VCaP (cell line): ENCODE measurements at regions not wholly inside any gene's neighbourhood (a gene's known extent, or its start where the extent isn't known, plus 50 kb on each side); places are given as distances from the start of the nearest gene placed in this dataset.
"Not testable (repeated sequence)": the region's sequence is repeated elsewhere in the genome, so short reads cannot be mapped to it uniquely, and the experiment has no call there.

ENCODE experiments used
- H3K27ac ChIP-seq: fragments of 450-650 bp; 2 replicates; pipeline ENCODE4 v1.5.1; 2017
- CTCF ChIP-seq: fragments of 450-650 bp; conservative IDR thresholded peaks from 2 replicates; pipeline ENCODE4 v1.5.1; 2017; ENCODE audit warnings: mild to moderate bottlenecking, moderate library complexity

- TF ChIP-seq CTCF, result no peak
- H3K27ac ChIP-seq, result no peak overlapping the region
Observed at GRCh38 chr12:38402811-38403210, 86.2 kb downstream of the ALG10B start.

- no peak overlapping the region for H3K27ac ChIP-seq
- no peak for TF ChIP-seq CTCF
Observed at GRCh38 chr12:38409511-38409910, 92.9 kb downstream of the ALG10B start.

GRCh38 chr12:38411426-38411825 is 94.9 kb downstream of the ALG10B start:
- TF ChIP-seq CTCF, result no peak
- H3K27ac ChIP-seq, result no peak overlapping the region

DNA sequence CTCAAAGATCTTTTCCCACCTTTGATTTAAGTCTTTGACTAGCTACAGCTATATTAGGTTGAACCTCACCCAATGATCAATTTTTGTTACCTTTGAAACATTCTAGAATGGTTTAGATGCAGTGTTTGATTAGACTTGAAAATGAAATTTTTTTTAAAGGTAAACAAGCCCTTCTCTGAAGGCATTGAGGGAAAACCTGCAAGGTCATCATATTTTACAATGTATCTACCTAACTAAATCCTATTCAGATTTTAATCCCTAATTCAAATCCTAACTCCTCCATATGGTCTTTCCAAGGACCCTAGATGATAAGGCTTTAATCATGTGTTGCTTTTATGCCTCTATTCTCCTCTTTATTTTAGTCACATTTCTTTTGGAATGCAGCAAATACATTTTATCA is 95.4 kb downstream of the ALG10B start:
- no peak overlapping the region for H3K27ac ChIP-seq
- no peak for TF ChIP-seq CTCF

- no peak for TF ChIP-seq CTCF
- H3K27ac ChIP-seq, result no peak overlapping the region
Observed at GRCh38 chr12:38417101-38417500, 100.5 kb downstream of the ALG10B start.

DNA sequence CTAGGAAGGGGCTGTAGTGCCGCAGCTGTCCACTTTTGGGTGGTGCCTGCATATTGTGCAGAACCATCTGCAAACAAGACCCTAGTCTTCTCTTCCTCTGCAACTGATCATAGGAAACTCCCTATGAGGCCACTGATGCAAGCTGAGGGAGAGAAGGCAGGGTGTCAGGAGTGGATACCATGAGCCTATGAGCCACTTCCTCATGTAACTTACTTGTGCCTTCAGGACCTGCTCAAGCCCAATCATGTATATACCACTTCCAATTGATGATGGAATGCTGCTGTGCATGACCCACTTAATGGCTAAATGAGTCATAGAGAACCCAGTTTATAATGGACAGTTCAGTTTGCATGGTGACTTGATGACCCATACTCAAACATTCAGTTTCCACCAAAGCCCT is 107.9 kb downstream of the ALG10B start:
- no peak overlapping the region for H3K27ac ChIP-seq
- TF ChIP-seq CTCF, result no peak

GRCh38 chr12:38427442-38427841 is 110.9 kb downstream of the ALG10B start:
- no peak for TF ChIP-seq CTCF
- H3K27ac ChIP-seq, result no peak overlapping the region

DNA sequence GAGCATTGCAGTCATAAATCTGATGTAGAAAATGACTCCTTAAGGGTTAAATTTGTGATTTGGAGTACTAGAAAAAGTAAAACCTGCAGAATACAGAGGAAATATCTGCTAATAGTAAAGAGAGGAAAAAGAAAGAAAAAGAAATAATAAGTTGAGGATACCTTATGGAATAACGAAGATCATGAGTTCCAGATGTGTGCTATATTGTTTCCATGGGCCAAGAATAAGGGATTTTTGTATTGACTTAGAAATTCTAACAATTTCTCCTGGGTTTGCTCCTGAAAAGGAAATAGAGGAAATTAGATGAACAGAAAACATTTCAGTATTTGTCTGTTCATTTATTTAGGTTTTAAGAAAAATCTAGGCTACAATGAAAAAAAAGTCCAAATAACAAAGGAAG is 115.3 kb downstream of the ALG10B start:
- no peak for TF ChIP-seq CTCF
- no peak overlapping the region for H3K27ac ChIP-seq

DNA sequence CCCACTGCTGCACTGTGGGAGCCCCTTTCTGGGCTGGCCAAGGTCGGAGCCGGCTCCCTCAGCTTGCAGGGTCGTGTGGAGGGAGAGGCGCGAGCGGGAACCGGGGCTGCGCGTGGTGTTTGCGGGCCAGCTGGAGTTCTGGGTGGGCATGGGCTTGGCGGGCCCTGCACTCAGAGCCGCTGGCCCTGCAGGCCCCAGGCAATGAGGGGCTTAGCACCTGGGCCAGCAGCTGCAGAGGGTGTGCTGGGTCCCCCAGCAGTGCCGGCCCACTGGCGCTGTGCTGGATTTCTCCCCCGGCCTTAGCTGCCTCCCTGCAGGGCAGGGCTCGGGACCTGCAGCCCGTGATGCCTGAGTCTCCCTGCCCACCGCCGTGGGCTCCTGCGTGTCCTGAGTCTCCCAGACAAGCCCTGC is 125.3 kb downstream of the ALG10B start:
- not testable (repeated sequence) for H3K27ac ChIP-seq
